PC-9 (cell line): ENCODE measurements at regions not wholly inside any gene's neighbourhood (a gene's known extent, or its start where the extent isn't known, plus 50 kb on each side); places are given as distances from the start of the nearest gene placed in this dataset.

Source experiments
- CTCF ChIP-seq: fragments of 200-600 bp; sonication (generic); conservative IDR thresholded peaks from 2 replicates; pipeline ENCODE4 v1.6.1; 2017; ENCODE audit warnings: mixed run types, antibody characterized with exemption, mild to moderate bottlenecking, moderate library complexity
- EZH2 ChIP-seq: fragments of 200-600 bp; sonication (generic); IDR thresholded peaks from 2 replicates; pipeline ENCODE4 v1.8.0; 2017; ENCODE audit warnings: antibody characterized with exemption, low read depth

GRCh38 chr5:159567461-159567860 lies 237.2 kb upstream of the IL12B start:
- TF ChIP-seq CTCF (no peak), EZH2 (no peak)
